GM21737 (cell line): ENCODE measurements at regions not wholly inside any gene's neighbourhood (a gene's known extent, or its start where the extent isn't known, plus 50 kb on each side); places are given as distances from the start of the nearest gene placed in this dataset.
A peak's percentile ranks its signal among the peaks of the same experiment; 100 is the strongest.

Source experiments
- ATAC-seq: cut with Tn5 transposase; IDR thresholded peaks from one replicate; pipeline ENCODE4 v1.9.1; 2021; ENCODE audit warnings: mild to moderate bottlenecking, moderate library complexity; ENCODE audit not compliant: unreplicated experiment

DNA sequence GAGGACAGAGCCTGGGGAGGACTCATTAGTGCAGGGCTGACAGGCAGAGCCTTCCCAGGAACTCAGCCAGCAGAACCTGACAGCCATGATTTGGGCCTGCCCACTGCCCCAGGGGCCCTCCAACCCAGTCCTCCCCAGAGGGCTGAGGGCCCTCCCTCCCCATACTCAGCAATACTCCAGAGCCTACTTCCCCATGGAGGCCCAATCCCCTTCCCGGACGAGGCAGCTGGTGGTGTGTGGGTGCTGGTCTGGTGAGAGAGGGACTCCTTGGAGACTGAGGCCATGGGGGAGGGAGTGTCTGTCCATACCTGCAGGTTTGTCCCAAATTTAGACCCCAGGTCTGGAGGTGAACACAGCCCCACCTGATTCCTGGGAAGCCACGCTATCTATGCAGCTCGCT is 120.9 kb upstream of the MLN start:
- no peak for ATAC-seq

DNA sequence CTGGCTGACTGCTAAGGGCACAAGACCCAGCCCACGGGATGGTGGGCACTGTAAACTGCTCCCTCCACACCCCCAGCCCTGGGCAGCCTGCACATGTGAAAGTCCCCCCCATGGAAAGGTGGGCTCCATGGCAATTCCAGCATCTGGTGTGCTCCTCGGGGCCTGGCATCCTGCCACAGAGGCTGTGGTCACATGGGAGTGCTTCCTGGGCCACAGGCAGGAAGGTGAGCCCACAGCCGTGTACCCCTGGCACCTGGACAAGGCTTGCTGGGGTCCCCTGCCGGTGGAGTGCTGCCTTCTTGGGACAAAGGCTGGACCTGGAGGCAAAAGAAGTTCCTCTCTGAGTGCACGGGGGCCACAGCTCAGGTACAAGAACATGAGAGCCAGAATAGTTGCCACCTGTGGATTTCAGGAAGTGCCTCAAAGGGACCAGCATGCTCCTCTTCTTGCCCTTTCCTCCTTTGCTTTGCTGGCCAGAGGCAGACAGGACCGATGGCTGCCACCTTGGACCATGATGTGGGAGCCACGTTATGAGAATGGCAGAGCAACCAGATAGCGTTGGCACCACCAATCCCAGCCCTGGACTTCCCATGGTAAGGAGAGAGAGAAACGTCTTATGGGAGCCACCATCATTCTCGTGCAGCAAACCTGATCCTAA is 120.2 kb upstream of the MLN start:
- ATAC-seq = no peak

DNA sequence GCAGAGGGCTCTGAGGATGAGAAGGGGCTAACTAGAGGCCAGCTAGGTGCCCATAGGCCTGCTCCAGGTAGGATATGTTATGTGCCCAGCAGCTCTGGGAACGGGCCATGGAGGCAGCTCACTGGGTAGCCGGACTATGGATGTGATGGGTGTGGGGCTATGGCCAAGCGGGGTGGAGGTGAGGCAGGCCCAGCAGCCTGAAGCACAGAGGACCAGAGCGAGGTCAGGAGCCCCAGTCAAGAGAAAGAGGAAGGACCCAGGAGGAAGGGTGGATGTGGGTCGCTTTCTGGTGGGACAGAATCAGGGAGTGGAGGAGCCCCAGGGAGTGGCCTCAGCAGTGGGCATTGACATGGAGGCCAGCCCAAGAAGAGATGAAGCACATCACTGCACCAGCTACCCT is 117.9 kb upstream of the MLN start:
- no peak for ATAC-seq

DNA sequence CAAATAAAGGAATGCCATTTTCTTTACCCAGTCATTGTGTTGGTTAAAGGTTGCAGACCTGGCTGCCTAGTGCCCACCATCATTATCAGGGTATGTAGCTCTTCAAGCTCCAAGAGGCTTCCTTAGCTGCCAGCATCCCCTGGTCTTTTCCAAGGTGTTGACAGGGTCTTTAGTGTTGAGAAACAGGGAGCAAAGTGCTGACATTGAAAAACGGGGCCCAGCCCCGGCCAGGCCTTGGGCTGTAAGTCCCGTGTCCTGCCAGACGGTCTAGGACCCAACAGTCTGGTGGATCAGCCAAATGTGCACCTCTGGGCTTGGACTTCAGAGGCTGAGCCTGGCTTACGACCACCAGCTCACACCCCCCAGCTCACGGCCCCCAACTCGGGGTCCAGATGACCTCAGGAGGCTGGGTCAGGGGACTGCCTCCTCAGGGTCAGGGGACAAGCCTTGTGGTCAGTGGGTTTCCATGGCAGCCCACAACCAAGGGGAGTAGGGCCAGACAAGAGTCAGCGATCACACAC is 114.4 kb upstream of the MLN start:
- no peak for ATAC-seq

DNA sequence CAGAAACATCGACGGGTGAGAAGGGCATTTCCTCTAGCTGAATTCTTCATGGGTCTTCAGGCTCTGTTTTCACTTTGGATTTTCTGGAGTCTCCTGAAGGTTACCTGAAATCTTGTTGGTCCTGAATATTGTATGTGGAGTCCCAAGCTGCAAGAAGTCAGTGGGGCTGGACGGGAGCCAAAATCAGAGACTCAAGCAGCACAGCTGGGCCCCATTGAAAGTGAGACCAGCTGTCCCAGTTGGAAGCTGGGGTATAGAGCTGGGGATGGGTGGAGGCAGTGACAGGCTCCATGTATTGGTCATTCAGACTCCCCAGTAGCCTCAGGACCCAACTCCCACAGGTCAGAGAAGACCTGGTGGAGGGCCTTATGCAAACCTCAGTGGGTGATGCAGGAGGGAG is 111.3 kb upstream of the MLN start:
- ATAC-seq = no peak

DNA sequence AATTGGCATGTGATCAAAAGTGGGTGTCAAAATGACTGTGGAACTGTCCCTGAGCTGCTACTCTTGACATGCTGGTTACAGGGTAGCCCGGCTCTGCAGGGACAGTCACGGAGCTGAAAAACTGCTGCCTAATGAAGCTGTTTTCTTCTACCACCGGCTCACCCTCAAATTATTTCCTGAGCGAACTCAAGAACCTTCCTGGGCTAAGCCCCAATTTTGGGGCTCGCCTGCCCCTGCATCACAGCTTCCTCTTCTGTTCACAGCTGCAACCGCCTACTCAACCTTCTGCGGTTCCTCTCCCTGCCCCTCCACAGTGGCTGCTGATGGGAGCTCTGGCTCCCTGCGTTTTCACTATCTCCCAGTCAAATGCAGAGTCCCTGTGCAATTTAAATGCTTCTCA is 110.8 kb upstream of the MLN start:
- ATAC-seq = no peak

DNA sequence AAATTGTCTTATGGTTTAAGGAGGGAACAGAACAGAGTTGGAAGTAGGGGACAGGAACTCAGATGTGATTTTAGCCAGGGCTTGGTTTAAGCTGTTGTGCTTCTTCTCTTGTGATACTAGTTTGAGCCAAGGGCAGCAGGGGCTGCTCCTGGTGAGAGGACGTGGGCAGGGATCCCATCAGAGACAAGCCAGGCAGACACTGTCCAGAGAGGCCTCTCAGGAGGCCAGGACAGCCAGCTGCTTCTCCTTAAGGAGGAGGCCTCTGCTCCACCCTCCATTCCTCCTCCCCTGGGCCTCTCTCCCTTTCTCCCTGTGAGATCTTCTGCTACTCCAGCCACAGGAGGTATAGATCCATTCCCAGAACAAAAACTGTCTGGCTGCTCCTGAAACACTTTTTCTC is 108.4 kb upstream of the MLN start:
- no peak for ATAC-seq

DNA sequence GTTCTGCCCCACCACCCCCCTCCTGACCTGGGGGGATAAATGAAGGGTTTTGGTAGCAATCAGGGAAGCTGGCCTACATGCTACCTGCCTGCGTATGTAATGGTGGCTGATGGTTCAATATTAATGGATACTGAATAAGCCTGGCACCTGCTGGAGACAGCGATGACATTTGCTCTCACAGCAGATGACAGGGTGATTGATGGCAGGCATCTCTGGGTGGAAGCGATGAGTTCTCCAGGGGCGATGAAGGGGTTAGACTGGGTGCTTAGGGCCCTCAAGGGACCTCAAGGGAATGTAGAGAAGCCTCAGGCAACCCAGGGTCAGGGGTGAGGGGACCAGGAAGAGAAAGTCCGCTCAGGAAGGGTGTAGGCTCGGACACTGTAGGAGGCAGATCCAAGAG is 107.7 kb upstream of the MLN start:
- ATAC-seq = no peak

DNA sequence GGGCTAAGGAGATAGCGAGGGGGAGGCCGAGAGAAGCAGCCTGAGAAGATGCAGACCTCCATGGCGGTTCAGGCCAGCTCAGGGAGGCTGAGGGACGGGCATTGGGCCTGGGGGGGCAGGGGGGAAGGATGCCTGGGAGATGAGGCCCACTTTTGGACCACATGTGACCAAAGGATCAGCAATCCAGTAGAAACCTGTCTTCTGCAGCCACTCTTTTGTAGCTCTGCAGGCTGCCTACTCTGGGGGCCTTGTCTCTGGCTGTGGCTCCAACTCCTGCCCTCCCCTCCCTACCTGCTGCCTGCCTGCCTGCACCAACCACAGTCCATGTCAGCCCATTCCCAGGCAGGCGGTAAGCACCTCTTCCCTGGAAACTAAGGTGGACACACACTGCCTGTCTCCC is 106.8 kb upstream of the MLN start:
- no peak for ATAC-seq

DNA sequence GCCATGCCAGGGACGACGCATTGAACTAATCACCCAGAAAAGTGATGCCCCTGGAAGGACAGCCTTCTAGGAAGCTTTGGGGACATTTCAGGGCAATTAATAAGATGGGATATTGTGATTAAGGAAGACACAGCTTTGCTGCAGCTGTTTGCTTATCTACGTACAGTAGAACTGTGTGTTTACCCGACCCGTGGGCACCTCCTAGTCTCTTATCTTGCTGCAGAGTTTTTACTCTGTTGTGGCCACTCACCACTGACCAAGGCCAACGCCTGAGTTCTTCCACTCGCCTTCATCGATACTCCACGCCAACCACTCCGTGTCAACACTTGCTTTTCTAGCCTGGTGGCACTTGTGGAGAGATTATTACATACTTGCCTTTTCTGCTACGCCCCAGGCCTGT is 105.9 kb upstream of the MLN start:
- no peak for ATAC-seq

DNA sequence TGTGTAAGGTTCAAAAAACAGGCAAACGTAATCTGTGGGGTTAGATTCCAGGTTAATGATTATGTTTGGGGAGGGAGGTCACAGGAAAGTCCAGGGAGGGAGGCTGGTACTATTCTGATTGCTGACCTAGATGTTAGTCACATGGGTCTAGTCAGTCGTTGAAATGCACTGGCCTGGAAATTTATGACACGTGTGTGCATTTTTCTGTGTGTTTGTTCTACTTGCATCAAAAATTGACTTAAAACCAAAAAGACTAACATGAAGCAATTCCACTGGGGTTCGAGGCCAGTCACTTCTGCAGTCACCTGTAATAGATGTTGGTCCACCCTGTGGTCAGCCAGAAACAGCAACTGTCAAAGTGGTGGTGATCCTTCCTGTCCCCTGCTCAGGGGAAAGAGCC is 104.2 kb upstream of the MLN start:
- no peak for ATAC-seq

DNA sequence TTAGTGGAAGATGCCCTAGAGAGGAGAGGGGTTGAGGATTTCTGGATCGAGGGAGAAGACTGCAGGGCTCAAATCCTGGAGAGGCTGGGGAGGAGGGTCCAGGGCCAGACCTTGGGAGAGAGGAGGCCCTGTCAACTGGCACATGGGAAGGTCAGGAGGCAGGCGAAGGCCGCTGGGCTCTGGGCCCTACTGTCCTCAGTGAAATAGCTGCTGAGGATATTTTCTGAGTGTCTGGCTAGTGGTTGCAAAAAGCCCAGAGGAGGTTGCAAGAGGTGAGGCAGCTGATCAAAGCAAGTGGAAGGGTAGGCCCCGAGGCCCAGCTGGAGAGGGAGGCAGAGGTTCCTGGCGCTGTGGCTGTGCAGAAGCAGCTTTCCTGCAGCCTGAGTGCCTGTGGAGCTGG is 103.4 kb upstream of the MLN start:
- no peak for ATAC-seq

DNA sequence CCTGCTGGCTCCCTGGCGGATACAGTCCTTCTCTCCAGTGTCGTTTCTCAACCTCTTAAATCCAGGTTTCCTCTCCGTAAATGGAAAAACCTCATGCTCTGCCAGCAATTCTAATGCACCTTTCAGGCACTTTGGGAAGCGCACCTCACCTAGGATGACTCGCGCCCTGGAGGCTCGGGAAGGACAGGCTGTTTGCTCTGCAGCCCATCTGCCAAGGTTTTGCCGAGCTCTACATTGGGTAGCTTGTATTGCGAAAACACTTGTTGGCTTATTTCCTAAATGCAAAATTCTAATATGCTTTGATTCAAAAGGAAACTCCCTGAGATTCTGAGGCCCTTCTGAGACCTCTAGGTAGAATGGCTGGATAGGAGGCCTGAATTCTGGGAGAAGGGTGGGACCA is 102.6 kb upstream of the MLN start:
- no peak for ATAC-seq

DNA sequence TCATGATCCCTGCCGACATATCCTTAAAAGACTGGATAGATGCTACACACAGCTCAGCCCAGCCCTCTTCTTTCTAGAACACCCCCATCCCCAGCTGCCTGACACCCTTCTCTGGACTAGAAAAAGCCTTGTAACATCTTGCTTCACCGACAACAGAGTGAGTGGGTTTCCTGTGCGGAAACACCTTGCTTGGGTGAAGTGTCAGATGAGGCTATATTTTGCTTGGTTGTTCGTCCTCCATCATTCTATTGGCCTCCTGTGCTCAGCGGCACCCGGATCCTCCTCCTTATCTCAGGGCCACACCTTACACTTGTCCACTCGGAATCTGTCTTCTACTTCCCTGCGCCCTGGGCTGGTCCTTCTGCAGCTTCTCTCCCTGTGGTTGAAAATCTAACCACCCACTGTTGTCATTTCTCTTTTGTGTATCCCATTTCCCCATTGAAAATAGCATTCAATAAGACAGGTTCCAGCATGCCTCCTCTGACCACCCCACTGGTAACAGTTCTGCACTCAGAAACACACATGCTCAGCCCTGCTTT is 101.3 kb upstream of the MLN start:
- no peak for ATAC-seq

DNA sequence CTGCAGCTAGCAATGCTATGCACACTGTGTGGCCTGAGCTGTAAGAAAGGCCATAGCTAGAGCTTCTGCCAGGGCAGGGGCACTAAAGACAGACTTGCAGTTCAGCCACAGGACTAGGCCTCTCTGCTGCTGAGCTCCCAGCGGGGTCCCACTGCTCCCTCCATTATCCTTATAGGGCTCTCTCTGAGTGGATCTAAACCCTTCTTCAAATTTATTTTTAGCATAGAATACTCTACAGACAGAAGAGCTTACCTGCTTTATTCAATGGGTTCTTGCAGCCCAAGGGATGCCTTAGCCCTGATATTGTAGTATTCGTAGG is 100.9 kb upstream of the MLN start:
- no peak for ATAC-seq

DNA sequence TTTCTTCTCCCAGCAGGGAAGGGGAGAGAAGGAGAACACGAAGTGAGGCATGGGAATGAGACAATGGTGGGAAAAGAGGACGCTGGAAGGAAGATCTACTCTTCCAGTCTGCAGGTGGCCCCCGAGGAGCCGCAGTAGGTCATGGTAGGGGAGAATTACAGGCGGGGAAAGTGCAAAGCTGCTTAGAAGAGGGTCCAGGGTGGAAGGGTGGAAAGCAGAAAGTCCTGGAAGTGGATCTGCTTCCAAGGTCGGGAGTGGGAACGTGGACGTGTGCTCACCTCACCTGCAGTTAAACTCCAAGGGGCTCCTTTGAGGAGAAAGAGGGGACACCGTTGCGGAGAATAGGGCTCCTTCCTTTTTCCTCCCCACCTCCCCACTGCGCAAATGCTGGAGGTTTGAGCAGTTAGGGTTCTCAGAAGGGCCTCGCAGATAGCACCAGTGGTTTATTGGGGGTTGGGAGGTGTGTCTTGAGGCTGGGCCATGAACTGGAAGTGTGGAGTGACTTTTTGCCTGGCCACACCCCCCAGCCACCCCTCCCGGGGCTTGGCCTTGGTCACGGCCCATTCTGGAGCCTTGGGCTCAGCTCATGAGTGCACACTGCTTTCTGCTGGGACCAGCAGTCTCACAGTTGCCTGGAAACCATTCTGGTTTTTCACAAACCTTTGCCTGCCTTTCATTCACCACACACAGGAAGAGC is 100.4 kb upstream of the MLN start:
- peak; percentile 55 for ATAC-seq

DNA sequence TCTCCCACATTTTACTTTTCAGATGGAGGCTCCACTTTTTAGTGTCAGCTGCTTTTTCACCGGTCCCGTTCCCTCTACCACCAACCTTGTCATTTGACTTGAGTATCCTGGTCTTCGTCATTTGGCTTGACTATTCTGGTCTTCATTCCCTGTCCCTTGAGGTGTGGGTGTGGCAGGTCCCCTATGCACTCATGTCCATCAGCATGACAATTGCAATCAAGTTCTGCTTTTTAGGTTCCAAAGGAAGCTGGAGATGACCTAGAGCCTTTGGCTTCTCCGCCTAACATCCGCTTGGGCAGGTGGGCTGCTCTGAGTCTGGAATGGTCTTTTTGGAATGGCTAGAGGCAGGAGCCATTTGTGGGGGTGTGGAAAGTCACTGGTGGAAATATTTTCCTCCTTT is 99.8 kb upstream of the MLN start:
- ATAC-seq = no peak

DNA sequence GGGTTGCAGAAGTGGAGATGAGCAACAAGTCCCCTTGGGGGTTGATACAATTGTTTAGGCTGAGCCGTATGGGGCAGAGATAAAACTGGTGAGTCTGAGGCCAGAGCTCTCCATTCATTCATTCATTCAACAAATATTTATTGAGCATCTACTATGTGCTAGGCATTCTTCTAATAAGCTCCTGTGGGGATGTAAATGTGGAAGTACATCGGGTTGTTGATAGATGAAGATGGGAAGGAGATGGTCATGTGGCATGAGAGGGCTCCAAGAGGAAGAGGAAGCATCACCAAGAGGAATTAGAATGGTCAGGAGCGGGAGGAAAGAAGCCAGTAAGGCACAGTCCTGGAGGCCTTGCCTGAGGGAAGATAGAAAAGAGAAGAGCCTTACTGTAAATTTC is 98.7 kb upstream of the MLN start:
- ATAC-seq = no peak

DNA sequence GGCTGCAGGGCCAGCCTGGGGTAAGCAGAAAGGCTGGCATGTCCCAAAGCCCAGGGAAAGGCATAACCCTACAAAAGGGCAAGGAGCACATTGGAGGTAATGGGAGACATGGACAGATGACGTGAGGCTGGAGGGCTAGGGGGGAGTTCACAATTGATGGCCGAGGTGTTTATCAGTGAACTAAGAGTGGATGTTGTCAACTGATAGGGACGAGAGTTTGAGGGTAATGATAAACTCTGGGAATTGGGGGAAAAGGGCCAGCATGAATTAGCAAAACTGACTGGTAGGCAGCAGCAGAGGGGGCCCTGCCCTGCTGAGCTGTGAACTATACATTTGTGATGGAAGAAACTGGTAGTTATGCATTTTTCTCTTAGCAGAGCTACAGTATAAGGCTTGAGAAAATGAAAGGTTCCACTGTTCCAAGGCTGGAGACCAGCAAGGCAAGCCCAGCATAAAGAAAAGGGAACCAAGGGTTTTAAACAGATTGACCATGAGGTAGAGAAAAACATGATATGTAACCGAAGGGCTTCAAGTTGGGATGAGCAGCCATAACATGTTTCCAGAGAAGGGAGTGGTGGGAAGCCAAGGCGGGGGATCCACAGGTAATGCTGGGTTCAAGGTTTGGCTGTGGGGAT is 98.1 kb upstream of the MLN start:
- no peak for ATAC-seq

DNA sequence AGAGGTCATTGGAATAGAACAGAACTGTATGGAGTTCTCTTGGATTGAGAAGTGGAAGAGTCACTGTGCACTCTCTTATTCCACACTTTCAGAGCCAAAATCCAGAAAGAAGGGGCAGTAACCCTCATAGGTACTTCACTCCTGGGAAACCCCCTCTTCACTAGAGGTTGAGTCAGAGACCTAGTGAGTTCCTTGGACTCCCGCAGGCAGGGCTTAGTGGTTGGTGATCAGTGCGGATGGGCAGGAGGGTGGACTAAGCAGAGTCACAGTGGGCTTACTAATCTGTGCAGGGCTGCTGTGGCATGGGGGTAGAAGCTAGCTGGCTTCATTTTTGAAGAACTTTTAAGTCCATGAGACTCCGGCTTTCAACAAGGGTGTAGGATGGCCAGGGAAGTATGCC is 95.0 kb upstream of the MLN start:
- no peak for ATAC-seq

DNA sequence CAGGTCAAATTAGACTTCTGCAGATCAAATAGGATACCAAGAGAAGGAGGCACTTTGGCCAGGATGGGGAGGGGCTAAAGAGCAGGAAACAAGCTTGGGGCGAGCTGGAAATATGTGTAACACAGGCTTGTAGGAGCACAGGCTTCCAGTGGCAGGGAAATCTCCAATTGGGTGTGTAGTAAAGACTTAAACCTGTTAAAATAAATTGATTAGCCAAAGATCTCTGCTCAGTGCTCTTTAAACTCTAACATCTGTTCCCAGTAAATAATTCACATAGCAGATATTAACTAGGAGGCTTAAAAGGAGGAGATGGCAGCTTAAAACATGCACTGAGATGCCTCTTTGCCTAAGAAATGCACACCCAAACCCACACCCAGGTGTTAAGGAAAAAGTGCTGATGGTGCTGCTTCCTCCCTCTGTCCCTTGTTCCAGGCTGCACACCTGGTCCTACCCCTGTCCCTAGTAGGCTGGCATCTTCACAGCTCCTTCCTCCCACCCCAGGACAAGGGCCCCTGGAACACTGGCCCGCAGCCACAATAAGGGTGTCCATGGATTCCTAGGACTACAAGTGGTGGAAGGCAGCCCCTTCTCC is 93.5 kb upstream of the MLN start:
- no peak for ATAC-seq
